HCT116 (cell line): ENCODE measurements at regions not wholly inside any gene's neighbourhood (a gene's known extent, or its start where the extent isn't known, plus 50 kb on each side); places are given as distances from the start of the nearest gene placed in this dataset.

ENCODE experiments used
- CTCF ChIP-seq, 3 experiments: fragments of 200-600 bp in 1 of 3; sonication (generic) in 1 of 3; IDR thresholded peaks in 2 of 3; conservative IDR thresholded peaks in 1 of 3; 2 replicates each; pipeline ENCODE4 v1.5.1; 2012 to 2017; ENCODE audit warnings: low read depth in 2 of 3, low read length in 2 of 3, antibody characterized with exemption in 1 of 3, borderline replicate concordance in 1 of 3, control low read depth in 1 of 3, mild to moderate bottlenecking in 1 of 3, mixed read lengths in 1 of 3, mixed run types in 1 of 3, moderate library complexity in 1 of 3; ENCODE audit not compliant: insufficient read depth in 1 of 3
- EZH2 ChIP-seq: fragments of 200-600 bp; sonication (generic); IDR thresholded peaks from 2 replicates; pipeline ENCODE4 v1.6.1; 2017; ENCODE audit warnings: antibody characterized with exemption, mixed run types
- EZH2phosphoT487 ChIP-seq: fragments of 200-600 bp; IDR thresholded peaks from 2 replicates; pipeline ENCODE4 v1.6.1; 2018; ENCODE audit warnings: antibody characterized with exemption, borderline replicate concordance
- FOSL1 ChIP-seq: IDR thresholded peaks from 2 replicates; pipeline ENCODE4 v1.6.1; 2012; ENCODE audit warnings: low read depth
- POLR2A ChIP-seq: IDR thresholded peaks from 2 replicates; pipeline ENCODE4 v1.7.0; 2011; ENCODE audit warnings: borderline replicate concordance; ENCODE audit not compliant: insufficient read depth, insufficient read length; ENCODE audit errors: extremely low read depth
- POLR2AphosphoS5 ChIP-seq: IDR thresholded peaks from 2 replicates; pipeline ENCODE4 v1.6.1; 2011; ENCODE audit warnings: mild to moderate bottlenecking, low read depth, low read length, moderate library complexity
- REST ChIP-seq: IDR thresholded peaks from 2 replicates; pipeline ENCODE4 v1.6.1; 2012; ENCODE audit warnings: low read depth
- SP1 ChIP-seq: IDR thresholded peaks from 2 replicates; pipeline ENCODE4 v1.6.1; 2012; ENCODE audit warnings: low read depth
- YY1 ChIP-seq: IDR thresholded peaks from 2 replicates; pipeline ENCODE4 v1.6.1; 2011; ENCODE audit warnings: low read length, low read depth, moderate library complexity, mild to moderate bottlenecking; ENCODE audit not compliant: insufficient replicate concordance; ENCODE audit errors: extremely low read depth
- ZBTB33 ChIP-seq: IDR thresholded peaks from 2 replicates; pipeline ENCODE4 v1.6.1; 2011; ENCODE audit warnings: mild to moderate bottlenecking, low read length, moderate library complexity; ENCODE audit not compliant: insufficient replicate concordance; ENCODE audit errors: extremely low read depth
- ZNF274 ChIP-seq: fragments of 200-500 bp; sonication (Bioruptor generic); IDR thresholded peaks from 2 replicates; pipeline ENCODE4 v1.6.1; 2014; ENCODE audit warnings: mild to moderate bottlenecking, low read depth, low read length, inconsistent platforms

- TF ChIP-seq FOSL1 (no peak), CTCF (IDR thresholded peaks at IDR 0.05 in 2 of 3, conservative IDR thresholded peaks at IDR 0.05 in 1 of 3; ENCODE audit: borderline replicate concordance in 1 of 3, insufficient read depth in 1 of 3, low read depth in 2 of 3, low read length in 2 of 3) (no peak), POLR2A (no peak), REST (no peak), POLR2AphosphoS5 (no peak), ZBTB33 (no peak), EZH2 (no peak), EZH2phosphoT487 (no peak), YY1 (no peak), ZNF274 (no peak), SP1 (no peak)
Measured at GRCh38 chr12:90126125-90126524, 417.5 kb upstream of the ATP2B1 start.
